Adipose tissue (tissue), 3 donors: ENCODE measurements at regions not wholly inside any gene's neighbourhood (a gene's known extent, or its start where the extent isn't known, plus 50 kb on each side); places are given as distances from the start of the nearest gene placed in this dataset.
"Not testable (repeated sequence)": the region's sequence is repeated elsewhere in the genome, so short reads cannot be mapped to it uniquely, and the experiment has no call there.

ENCODE experiments used
- H3K27ac ChIP-seq: one replicate; pipeline ENCODE4 v1.5.1; 2013; ENCODE audit warnings: low read depth, low read length
- WGBS, 3 donors: extraction: QIAGEN DNeasy Blood & Tissue Kit; methylation state at CpG; one replicate each; pipeline ENCODE4 v1.1.7; 2013; 5-methylcytosine and 5-hydroxymethylcytosine counted together
- donor health status: healthy with polysubstance abuse.
- donor health status: Bipolar disorder and iron deficiency.
- donor health status: healthy.

DNA sequence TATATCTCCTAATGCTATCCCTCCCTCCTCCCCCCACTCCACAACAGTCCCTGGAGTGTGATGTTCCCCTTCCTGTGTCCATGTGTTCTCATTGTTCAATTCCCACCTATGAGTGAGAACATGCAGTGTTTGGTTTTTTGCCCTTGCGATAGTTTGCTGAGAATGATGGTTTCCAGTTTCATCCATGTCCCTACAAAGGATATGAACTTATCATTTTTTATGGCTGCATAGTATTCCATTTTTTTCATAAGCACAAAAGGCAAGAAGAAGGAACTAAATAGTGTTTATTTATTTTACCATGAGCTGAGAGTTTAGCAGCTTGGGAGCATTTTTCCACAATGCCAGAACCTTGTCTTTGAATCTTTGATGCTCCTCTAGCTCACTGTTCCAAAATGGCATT, 113.6 kb upstream of the OR4E1 start:
- H3K27ac ChIP-seq, result not testable (repeated sequence)
- WGBS, 3 donors, result 85 to 89% (median 85%) methylated on average over 1 of the region's 1 CpG

DNA sequence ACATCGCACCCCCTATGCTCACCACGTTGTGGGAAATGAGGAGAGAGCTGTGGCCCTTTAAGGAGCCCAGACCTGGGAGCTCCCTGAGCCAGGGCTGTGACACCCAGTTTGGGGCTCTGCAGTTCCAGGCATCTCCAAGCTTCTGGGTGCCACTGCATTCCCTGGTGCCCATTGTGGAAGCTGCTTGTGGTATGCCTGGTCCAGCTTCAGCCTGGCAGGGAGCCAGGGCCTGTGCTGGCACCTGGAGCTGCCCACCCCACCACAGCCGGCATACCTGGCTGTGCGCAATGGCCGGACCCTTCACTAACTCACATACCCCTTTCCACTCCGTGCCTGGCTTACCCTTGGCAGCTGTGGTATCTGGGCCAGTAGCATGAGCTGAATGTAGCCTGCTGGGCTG, 107.9 kb upstream of the OR4E1 start:
- H3K27ac ChIP-seq, result no peak overlapping the region
- 85 to 93% (median 89%) methylated on average over 6 of the region's 6 CpGs for WGBS, 3 donors

DNA sequence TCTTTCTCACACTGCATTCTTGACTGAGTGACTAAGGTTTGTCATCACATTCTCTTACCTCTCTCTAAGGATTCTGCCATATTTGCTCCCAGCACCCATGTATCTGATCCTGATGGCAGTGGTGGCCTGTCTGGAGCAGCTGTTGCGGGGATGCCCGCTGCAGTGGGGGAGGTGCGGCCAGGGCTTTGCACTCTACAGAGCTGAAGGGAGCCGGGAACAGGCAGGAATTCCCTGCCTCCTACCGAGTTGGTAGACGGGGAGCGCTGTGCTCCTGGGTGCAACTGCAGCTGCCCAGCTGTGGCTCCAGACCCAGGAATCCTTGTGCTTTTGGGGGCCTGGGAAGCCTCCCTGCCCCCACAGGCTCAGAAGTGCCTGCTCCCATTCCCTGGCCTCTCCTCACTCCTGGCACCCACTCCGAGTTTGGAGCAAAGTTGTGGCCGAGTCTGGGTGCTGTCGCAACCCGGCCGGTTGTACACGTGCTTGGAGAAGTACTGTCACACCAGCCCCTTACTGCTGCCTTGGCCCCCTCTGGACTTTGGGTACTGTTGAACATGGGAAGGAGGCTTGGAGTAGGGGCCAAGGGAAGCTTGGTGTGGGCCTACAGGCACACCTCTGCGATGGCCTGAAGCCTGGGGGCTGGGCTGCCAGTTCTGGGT, 106.9 kb upstream of the OR4E1 start:
- H3K27ac ChIP-seq, result no peak overlapping the region
- 77 to 87% (median 81%) methylated on average over 14 of the region's 14 CpGs for whole genome bisulfite sequencing, 3 donors

DNA sequence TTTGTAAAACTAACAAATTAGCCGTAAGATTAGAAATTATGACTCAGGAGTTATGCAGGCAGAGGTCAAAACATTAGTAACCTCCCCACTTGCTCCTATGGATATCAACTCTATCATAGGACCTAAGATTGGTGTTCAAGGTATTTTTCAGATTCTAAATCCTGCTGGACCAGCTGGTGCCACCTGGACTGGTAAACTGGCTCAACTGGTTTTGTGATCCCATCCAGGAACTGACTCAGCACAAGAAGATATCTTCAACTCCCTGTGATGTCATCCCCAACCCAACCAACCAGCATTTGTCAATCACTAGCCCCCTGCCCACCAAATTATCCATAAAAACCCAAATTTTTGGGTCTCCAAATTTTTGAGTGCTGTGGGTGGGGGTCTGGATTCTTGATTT, 98.1 kb upstream of the OR4E1 start:
- 39 to 84% (median 71%) methylated on average over 1 of the region's 1 CpG for WGBS, 3 donors
- H3K27ac ChIP-seq, result no peak overlapping the region

DNA sequence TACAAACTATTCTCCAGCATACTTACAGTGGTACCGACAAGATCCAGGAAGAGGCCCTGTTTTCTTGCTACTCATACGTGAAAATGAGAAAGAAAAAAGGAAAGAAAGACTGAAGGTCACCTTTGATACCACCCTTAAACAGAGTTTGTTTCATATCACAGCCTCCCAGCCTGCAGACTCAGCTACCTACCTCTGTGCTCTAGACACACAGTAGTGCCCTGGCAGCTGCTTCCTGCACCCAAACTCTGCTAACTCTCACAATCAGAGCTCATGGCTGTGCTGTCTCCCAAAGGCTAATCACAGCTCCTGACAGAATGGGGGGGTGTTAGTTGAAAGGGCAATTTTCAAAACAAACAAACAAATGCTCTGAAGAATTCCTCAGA, 95.2 kb upstream of the OR4E1 start:
- 43 to 62% (median 51%) methylated on average over 2 of the region's 2 CpGs for WGBS, 3 donors
- no peak overlapping the region for H3K27ac ChIP-seq

DNA sequence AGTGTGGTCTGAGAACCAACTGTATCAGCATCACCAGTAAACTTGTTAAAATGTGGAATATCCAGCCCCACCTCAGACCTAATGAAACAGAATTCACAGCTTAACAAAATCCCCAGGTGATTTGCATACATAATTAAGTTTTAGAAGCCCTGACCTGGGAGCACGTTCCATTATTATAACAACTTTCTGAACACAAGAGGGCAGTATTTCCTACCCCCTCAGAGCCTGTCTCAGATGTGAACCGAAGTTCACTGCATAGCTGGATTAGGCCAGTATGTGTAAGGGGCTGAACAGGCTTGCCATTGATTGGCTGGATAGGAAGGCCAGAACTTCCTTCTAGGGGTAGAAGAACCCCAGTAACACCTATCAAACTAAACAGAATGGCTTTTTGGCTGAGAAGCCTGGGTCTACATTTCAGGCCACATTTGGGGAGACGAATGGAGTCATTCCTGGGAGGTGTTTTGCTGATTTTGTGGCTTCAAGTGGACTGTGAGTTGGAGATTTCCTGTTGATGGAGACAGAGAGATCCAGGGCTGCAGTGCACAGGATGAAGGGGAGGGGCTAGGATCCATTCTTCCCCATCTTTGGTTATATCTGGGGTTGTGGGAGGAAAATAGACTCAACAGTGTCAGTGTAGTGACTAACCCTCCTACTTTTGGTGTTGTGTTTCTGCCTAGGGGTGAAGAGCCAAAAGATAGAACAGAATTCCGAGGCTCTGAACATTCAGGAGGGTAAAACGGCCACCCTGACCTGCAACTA, 94.7 kb upstream of the OR4E1 start:
- WGBS, 3 donors, result 41 to 51% (median 51%) methylated on average over 5 of the region's 5 CpGs
- no peak overlapping the region for H3K27ac ChIP-seq

DNA sequence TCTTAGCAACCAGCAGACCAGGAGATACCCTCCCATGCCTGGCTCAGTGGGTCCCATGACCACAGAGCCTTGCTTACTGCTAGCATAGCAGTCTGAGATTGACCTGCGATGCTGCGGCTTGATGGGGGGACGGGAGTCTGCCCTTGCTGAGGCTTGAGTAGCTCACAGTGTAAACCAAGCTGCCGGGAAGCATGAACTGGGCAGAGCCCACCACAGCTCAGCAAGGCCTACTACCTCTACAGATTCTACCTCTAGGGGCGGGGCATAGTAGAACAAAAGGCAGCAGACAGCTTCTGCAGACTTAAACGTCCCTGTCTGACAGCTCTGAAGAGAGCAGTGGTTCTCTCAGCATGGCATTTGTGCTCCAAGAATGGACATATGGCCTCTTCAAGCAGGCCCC, 86.7 kb upstream of the OR4E1 start:
- 54 to 69% (median 56%) methylated on average over 6 of the region's 6 CpGs for WGBS, 3 donors
- not testable (repeated sequence) for H3K27ac ChIP-seq

DNA sequence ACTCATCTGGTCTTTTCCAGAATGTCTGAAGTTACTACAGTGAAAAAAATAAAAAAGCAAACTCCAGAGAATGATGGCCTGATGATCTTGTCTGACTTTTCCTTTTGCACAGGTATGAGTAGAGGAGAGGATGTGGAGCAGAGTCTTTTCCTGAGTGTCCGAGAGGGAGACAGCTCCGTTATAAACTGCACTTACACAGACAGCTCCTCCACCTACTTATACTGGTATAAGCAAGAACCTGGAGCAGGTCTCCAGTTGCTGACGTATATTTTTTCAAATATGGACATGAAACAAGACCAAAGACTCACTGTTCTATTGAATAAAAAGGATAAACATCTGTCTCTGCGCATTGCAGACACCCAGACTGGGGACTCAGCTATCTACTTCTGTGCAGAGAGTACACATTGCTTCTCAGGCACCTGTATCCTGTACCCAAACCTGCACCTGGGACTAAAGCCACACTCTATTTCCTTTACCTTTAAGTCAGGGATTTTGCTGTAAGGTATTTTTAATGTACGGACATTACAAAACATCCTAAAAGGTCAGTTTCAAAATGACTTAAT, 75.8 kb upstream of the OR4E1 start:
- 50 to 69% (median 69%) methylated on average over 5 of the region's 5 CpGs for WGBS, 3 donors
- no peak overlapping the region for H3K27ac ChIP-seq

DNA sequence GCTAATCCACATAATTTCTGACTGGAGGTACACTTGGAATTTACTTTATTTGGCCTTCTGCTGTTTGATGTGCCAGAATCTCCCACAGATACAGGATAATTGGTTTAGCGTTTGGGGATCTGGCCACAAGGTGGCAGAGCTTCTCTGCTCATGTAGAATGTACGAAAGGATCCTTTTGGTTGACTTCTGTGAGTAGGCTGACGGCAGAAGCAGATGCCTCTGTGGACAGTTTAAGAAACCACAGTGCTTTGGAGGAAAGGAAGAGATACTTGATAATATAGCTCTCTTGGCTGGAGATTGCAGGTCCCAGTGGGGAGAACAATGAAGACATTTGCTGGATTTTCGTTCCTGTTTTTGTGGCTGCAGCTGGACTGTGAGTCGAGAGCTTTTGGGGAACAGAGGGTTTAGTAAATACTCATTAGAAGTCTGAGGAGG, 75.3 kb upstream of the OR4E1 start:
- 4 to 13% (median 6%) methylated on average over 5 of the region's 5 CpGs for WGBS, 3 donors
- H3K27ac ChIP-seq, result no peak overlapping the region

DNA sequence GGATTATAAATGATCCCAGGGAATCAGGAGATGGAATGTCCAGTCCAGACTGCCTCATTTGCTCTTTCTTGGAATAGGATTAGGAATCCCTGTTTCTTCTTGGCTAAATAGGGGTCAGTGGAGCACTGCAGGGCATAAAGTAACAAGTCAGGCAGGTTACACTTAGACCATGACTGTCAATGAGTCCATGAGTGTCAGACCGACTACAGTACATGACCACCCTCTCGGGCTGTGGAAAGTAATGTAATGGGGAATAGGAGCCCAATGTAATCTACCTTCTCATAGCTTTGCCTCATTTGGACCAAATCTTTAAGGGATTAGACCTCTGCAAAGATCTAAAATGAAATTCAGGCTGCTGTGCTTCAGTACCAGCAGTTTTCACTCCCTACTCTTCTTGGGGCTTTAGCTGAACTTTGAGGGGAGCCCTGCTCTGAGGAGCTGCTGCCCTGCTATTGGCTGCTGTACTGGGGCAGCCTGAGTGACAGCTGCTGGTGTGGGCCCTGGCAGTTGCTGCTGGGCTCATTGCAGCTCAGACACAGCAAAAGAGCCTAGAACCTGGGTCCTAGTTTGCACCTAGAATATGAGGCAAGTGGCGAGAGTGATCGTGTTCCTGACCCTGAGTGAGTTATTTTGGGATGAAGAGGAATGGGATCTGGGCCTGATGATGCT, 62.2 kb upstream of the OR4E1 start:
- no peak overlapping the region for H3K27ac ChIP-seq
- 58 to 83% (median 82%) methylated on average over 4 of the region's 4 CpGs for WGBS, 3 donors

DNA sequence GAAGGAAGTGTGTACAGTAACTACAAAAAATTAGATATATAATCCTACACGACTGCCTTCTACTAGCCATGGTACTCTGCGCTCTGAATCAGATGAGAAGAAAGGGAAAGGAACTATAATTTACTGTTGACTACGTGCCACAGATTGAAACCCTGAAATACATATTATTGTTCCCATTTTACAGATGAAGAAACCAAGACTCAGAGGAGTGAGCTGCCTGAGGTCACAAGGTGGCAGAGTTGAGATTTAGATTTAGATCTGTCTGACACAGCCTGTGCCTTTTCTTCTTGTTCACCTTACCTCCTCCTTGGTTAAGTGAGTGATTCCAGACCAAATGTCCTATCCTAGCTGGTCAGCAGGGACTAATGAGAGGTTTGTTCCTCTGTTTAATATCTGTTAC, 61.6 kb upstream of the OR4E1 start:
- 69 to 79% (median 70%) methylated on average over 3 of the region's 3 CpGs for WGBS, 3 donors
- H3K27ac ChIP-seq, result no peak overlapping the region

DNA sequence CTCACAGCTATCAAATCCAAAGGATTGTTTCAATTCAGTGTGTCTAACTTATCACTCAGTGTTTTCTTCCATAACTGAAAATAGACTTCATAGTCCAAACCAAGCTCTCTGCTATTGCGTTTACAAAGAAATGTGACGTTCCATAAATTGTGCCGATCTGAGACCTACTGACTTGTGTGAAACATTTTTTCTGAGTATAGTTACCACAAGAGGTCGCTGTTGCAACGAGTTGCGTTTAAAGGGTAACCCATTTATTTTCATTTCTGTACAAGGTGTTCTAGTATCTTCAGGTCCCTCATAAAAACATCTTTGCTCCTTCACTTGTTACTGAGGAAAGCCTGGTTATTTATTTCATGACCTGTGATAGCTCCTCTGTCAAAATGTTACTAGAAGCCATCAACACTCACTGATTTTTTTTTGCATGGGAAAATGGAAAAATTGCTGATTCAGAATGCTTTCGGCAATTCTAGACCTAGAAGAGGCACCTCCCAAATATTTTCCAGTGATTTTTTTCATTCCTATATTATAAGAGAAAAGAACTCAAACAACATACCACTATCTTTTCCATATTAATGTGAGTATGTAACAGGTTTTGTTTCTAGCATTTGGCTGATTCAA, 60.9 kb upstream of the OR4E1 start:
- no peak overlapping the region for H3K27ac ChIP-seq
- WGBS, 3 donors, result 9 to 14% (median 10%) methylated on average over 7 of the region's 7 CpGs

DNA sequence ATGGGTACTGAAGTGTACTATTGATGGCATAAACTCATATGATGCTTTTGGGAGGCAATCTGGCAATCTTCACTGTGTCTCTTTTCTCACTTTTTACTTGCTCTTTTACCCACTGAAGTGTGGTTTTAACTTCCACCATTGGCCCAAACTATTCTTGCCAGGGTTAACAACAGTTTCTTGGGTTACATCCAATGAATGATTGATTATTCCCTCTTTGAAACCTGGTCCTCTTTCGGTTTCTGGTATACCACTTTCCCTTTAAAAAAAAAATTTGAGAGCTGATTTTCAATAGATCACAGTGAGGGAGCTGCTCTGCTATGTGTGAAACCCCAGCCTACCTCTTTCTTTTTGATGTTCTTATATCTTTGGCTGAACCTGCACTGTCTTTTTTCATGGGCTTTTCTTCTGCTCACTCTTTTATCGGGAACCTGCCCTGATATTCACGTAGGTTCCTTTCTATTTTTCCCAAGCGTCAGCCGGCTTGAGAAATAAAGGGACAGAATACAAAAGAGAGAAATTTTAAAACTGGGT, 56.1 kb upstream of the OR4E1 start:
- WGBS, 3 donors, result 31 to 46% (median 36%) methylated on average over 5 of the region's 5 CpGs
- no peak overlapping the region for H3K27ac ChIP-seq

DNA sequence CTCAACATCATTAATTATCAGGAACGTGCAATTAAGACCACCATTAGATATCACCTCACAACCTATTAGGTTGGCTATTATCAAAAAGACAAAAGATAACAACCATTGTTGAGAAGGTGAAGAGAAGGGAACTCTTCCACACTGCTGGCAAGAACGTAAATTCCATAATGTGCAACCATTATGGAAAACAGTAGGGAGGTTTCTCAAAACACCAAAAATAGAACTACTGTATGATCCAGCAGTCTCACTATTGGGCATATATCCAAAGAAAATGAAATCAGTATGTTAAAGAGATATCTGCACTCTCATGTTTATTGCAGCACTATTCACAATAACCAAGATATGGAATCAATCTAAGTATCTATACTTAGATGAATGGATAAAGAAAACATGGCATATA, 51.6 kb upstream of the OR4E1 start:
- no peak overlapping the region for H3K27ac ChIP-seq
- WGBS, 3 donors, result 56 to 60% (median 56%) methylated on average over 2 of the region's 2 CpGs

DNA sequence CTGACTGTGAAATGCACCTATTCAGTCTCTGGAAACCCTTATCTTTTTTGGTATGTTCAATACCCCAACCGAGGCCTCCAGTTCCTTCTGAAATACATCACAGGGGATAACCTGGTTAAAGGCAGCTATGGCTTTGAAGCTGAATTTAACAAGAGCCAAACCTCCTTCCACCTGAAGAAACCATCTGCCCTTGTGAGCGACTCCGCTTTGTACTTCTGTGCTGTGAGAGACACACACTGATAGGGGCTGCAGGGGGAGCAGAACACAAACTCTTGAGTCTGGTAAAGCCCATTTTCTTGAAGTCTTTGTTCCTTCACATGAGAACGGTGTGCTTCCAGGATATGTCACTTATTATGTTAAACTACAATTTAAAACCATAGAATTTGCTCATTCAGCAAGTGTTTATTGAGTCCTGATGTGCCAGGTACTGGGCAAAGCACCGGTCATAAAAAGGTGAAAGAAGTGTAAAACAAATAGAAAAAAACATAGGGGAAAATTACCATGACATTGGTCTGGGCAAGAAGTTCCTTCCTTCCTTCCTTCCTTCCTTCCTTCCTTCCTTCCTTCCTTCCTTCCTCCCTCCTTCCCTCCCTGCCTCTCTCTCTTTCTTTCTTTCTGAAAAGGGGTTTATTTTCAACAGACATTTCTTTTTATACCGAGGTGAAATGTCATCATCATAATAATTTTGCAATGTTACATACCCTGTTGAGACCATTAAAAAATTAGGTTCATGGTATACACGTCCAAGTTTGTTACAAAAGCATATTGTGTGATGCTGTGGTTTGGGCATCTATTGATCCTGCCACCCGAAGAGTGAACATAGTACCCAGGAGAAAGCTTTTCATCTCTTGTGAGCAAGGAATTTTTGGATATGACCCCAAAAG, 50.7 kb upstream of the OR4E1 start:
- H3K27ac ChIP-seq, result no peak overlapping the region
- 64 to 82% (median 79%) methylated on average over 8 of the region's 8 CpGs for WGBS, 3 donors

DNA sequence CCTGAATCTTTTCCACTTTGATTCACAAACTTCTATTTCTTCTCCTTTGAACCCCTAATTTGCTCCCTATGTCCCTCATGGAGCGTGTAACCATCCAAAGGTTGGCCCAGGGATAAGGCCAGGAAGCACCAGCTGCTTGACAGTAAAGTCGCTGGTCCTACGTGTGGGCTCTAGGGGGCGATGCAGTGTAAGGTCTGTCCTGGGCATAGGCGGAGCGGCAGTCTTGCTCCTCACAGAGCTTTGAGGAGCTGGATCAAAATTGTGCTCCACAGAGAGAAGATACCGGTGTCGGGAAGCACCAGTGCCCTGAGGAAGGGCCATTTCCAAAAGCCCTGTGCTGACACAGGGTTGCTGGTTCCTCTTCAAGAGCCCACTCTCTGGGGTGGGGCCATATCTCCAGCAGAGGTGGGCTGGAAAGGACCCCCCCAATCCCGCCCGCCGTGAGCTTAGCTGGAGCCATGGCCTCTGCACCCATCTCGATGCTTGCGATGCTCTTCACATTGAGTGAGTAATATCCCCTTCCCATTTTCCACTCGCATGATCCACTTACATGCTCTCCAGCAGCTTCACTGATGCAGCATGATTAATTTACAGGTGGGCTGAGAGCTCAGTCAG, 49.9 kb upstream of the OR4E1 start:
- 46 to 63% (median 56%) methylated on average over 14 of the region's 14 CpGs for WGBS, 3 donors
- no peak overlapping the region for H3K27ac ChIP-seq
